Hepatic stellate cell (primary cell): ENCODE measurements at regions not wholly inside any gene's neighbourhood (a gene's known extent, or its start where the extent isn't known, plus 50 kb on each side); places are given as distances from the start of the nearest gene placed in this dataset.

ENCODE experiments used
- DNase-seq: peaks from one replicate; pipeline ENCODE4 v3.0.0; 2011; ENCODE audit warnings: low spot score

GRCh38 chr2:236949089-236949905 is 136.4 kb upstream of the COPS8 start:
- no peak for DNase-seq

GRCh38 chr2:236951830-236952475 is 133.7 kb upstream of the COPS8 start:
- no peak for DNase-seq

- DNase-seq = no peak
These were observed 131.0 kb upstream of the COPS8 start for GRCh38 chr2:236954641-236955040.

- no peak for DNase-seq
These were observed 130.1 kb upstream of the COPS8 start for GRCh38 chr2:236955521-236956030.

GRCh38 chr2:236956031-236956618 is 129.6 kb upstream of the COPS8 start:
- DNase-seq = no peak

- no peak for DNase-seq
These were observed 129.0 kb upstream of the COPS8 start for GRCh38 chr2:236956641-236957040.

- no peak for DNase-seq
These were observed 126.7 kb upstream of the COPS8 start for GRCh38 chr2:236959036-236959435.

- DNase-seq = no peak
These were observed 125.8 kb upstream of the COPS8 start for GRCh38 chr2:236959876-236960275.

- no peak for DNase-seq
These were observed 125.2 kb upstream of the COPS8 start for GRCh38 chr2:236960531-236960930.

- no peak for DNase-seq
These were observed 122.9 kb upstream of the COPS8 start for GRCh38 chr2:236962816-236963215.

GRCh38 chr2:236963631-236964182 is 122.0 kb upstream of the COPS8 start:
- no peak for DNase-seq

- DNase-seq = no peak
These were observed 121.4 kb upstream of the COPS8 start for GRCh38 chr2:236964291-236964690.

- no peak for DNase-seq
These were observed 120.5 kb upstream of the COPS8 start for GRCh38 chr2:236965021-236965840.

- no peak for DNase-seq
These were observed 119.9 kb upstream of the COPS8 start for GRCh38 chr2:236965841-236966096.

- no peak for DNase-seq
These were observed 118.2 kb upstream of the COPS8 start for GRCh38 chr2:236967499-236967783.

GRCh38 chr2:236968101-236968879 is 117.4 kb upstream of the COPS8 start:
- no peak for DNase-seq

- DNase-seq = no peak
These were observed 116.7 kb upstream of the COPS8 start for GRCh38 chr2:236968880-236969534.

- no peak for DNase-seq
These were observed 115.7 kb upstream of the COPS8 start for GRCh38 chr2:236969767-236970655.

GRCh38 chr2:236970656-236971010 is 115.1 kb upstream of the COPS8 start:
- DNase-seq = no peak
